BJ (cell line): ENCODE measurements at regions not wholly inside any gene's neighbourhood (a gene's known extent, or its start where the extent isn't known, plus 50 kb on each side); places are given as distances from the start of the nearest gene placed in this dataset.

Experiments
- CTCF ChIA-PET: fragments of 350-600 bp; formaldehyde crosslinking; extraction: SDS; loops from one replicate; lab custom pipeline; 2021; ENCODE audit warnings: antibody characterized with exemption, inconsistent platforms; lab: Yijun Ruan, JAX
- POLR2A ChIA-PET: fragments of 300-600 bp; sonication (Branson Sonifier 250); formaldehyde crosslinking; extraction: SDS; loops from one replicate; lab custom pipeline; 2021; ENCODE audit warnings: antibody characterized with exemption; lab: Charles Lee
- DNase-seq: peaks from one replicate; pipeline ENCODE4 v3.0.0-alpha.2; 2011; ENCODE audit warnings: low read depth
- H3K27me3 ChIP-seq: 2 replicates; pipeline ENCODE4 v1.6.0; 2011; ENCODE audit warnings: low read length; ENCODE audit not compliant: control insufficient read depth, insufficient read depth
- H3K36me3 ChIP-seq: 2 replicates; pipeline ENCODE4 v1.5.1; 2011; ENCODE audit warnings: low read length; ENCODE audit not compliant: control insufficient read depth, insufficient read depth
- H3K4me3 ChIP-seq: 2 replicates; pipeline ENCODE4 v1.5.1; 2011; ENCODE audit warnings: low read depth, mild to moderate bottlenecking, control low read depth, low read length
- TF ChIP-seq, protein P1 (sequence below): IDR thresholded peaks from 2 replicates; pipeline ENCODE4 v1.5.1; 2011; ENCODE audit warnings: low read depth, mild to moderate bottlenecking, control low read depth, inconsistent platforms, low read length, moderate library complexity; ENCODE audit not compliant: insufficient read depth

GRCh38 chr1:81406292-81406999 lies 394.3 kb upstream of the ADGRL2 start:
- TF ChIP-seq, protein P1, sequence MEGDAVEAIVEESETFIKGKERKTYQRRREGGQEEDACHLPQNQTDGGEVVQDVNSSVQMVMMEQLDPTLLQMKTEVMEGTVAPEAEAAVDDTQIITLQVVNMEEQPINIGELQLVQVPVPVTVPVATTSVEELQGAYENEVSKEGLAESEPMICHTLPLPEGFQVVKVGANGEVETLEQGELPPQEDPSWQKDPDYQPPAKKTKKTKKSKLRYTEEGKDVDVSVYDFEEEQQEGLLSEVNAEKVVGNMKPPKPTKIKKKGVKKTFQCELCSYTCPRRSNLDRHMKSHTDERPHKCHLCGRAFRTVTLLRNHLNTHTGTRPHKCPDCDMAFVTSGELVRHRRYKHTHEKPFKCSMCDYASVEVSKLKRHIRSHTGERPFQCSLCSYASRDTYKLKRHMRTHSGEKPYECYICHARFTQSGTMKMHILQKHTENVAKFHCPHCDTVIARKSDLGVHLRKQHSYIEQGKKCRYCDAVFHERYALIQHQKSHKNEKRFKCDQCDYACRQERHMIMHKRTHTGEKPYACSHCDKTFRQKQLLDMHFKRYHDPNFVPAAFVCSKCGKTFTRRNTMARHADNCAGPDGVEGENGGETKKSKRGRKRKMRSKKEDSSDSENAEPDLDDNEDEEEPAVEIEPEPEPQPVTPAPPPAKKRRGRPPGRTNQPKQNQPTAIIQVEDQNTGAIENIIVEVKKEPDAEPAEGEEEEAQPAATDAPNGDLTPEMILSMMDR = no peak
- H3K4me3 ChIP-seq = no peak overlapping the region
- H3K27me3 ChIP-seq = no peaks in the 10 kb centered on the region
- H3K36me3 ChIP-seq = no peaks in the 10 kb centered on the region
- CTCF ChIA-PET = no interaction called here
- POLR2A ChIA-PET = no interaction called here
- no peak for DNase-seq

GRCh38 chr1:81398041-81398440 lies 402.7 kb upstream of the ADGRL2 start:
- Histone ChIP-seq H3K27me3 (no peaks in the 10 kb centered on the region), H3K4me3 (no peak overlapping the region), H3K36me3 (no peaks in the 10 kb centered on the region)
- POLR2A ChIA-PET = no interaction called here
- DNase-seq = no peak
- CTCF ChIA-PET = no interaction called here
- TF ChIP-seq, protein P1 = no peak

- ChIA-PET CTCF (no interaction called here), POLR2A (no interaction called here)
- Histone ChIP-seq H3K4me3 (no peak overlapping the region), H3K36me3 (no peaks in the 10 kb centered on the region), H3K27me3 (no peaks in the 10 kb centered on the region)
- no peak for DNase-seq
- TF ChIP-seq, protein P1 = no peak
These were observed 408.1 kb upstream of the ADGRL2 start for GRCh38 chr1:81392526-81393226.

DNA sequence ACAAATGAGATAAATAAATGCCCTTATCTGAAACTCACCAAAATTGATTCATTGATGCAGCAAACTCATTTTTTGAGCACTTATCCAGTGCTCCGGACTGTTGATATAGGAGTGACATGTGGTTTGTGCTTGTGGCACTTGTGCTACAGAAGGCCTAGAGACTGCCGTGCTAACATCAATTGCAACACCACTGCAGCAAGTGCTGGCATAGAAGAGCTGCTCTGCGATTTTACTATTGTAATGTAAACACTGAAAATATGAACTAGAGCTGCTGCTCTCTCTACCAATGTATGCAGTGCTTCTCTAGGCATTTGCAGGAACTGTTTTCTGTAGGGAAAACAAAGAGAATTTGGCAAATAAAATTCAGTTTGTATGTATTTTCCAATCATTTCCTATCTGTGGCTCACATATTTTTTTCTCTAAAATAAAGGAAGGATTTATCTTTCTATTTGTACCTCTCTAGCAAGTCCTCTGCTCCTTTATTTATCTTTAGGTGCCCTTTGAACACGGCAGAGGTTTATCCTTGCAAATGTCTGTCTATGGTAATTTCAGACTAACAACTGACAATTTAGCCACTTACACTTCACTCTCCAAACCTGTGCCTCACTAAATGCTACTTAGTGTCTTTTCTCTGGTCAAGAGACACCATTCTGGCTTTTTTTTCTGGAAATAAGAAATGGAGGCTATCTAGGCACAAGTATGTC lies 409.5 kb upstream of the ADGRL2 start:
- ChIA-PET POLR2A (no interaction called here), CTCF (interaction anchor here (0.9 kb wide), 1 partner anchor 18 kb away, joined by 3 read pairs; no protein-coding TSS in a partner anchor)
- no peak for DNase-seq
- TF ChIP-seq, protein P1 = no peak
- Histone ChIP-seq H3K36me3 (no peaks in the 10 kb centered on the region), H3K27me3 (no peaks in the 10 kb centered on the region), H3K4me3 (no peak overlapping the region)

- ChIA-PET CTCF (no interaction called here), POLR2A (no interaction called here)
- no peak overlapping the region for H3K4me3 ChIP-seq
- no peak for DNase-seq
- TF ChIP-seq, protein P1 = no peak
- H3K36me3 ChIP-seq = no peaks in the 10 kb centered on the region
- no peaks in the 10 kb centered on the region for H3K27me3 ChIP-seq
These were observed 412.3 kb upstream of the ADGRL2 start for GRCh38 chr1:81388435-81388834.
